HEK293 (cell line): ENCODE measurements at regions not wholly inside any gene's neighbourhood (a gene's known extent, or its start where the extent isn't known, plus 50 kb on each side); places are given as distances from the start of the nearest gene placed in this dataset.

Source experiments
- CTCF ChIA-PET: fragments of 350-600 bp; formaldehyde crosslinking; extraction: SDS; loops from one replicate; lab custom pipeline; 2021; ENCODE audit warnings: antibody characterized with exemption; lab: Yijun Ruan, JAX
- POLR2A ChIA-PET: fragments of 300-600 bp; formaldehyde crosslinking; extraction: SDS; loops from one replicate; lab custom pipeline; 2020; ENCODE audit warnings: antibody characterized with exemption, inconsistent platforms; lab: Yijun Ruan, JAX
- H3K27ac ChIP-seq: fragments of 200-500 bp; sonication (Bioruptor generic); 2 replicates; pipeline ENCODE4 v1.5.1; 2014; ENCODE audit warnings: low read depth, low read length, control low read depth, inconsistent platforms; ENCODE audit errors: extremely low read depth
- H3K36me3 ChIP-seq, 2 experiments: fragments of 200-500 bp in 1 of 2; sonication (Bioruptor generic) in 1 of 2; 1 replicate in 1 of 2; 2 replicates in 1 of 2; pipeline ENCODE4 v1.5.1; 2014 to 2017; ENCODE audit warnings: inconsistent platforms in 2 of 2, low read length in 2 of 2; ENCODE audit not compliant: control insufficient read depth in 2 of 2, insufficient read depth in 1 of 2
- H3K4me1 ChIP-seq: fragments of 200-500 bp; sonication (Bioruptor generic); 2 replicates; pipeline ENCODE4 v1.5.1; 2014; ENCODE audit warnings: mild to moderate bottlenecking, low read length, inconsistent platforms; ENCODE audit not compliant: control insufficient read depth, insufficient read depth
- H3K4me3 ChIP-seq: 2 replicates; pipeline ENCODE4 v1.5.1; 2011; ENCODE audit warnings: low read depth, mild to moderate bottlenecking, control low read depth, low read length, moderate library complexity
- H3K9me3 ChIP-seq: fragments of 200-500 bp; sonication (Bioruptor generic); 2 replicates; pipeline ENCODE4 v1.5.1; 2014; ENCODE audit warnings: low read depth, low read length, inconsistent platforms; ENCODE audit not compliant: control insufficient read depth, insufficient read depth
- BCL11B ChIP-seq: fragments of 450-650 bp; formaldehyde crosslinking; IDR thresholded peaks from 2 replicates; pipeline ENCODE4 v1.5.1; 2016; ENCODE audit warnings: low read depth, missing biosample characterization, missing genetic modification characterization
- EGR2 ChIP-seq: fragments of 450-650 bp; formaldehyde crosslinking; IDR thresholded peaks from 2 replicates; pipeline ENCODE4 v1.5.1; 2016; ENCODE audit warnings: low read depth, missing biosample characterization, missing genetic modification characterization
- IKZF3 ChIP-seq: fragments of 450-650 bp; IDR thresholded peaks from 2 replicates; pipeline ENCODE4 v1.5.0; 2018; ENCODE audit warnings: missing biosample characterization, mild to moderate bottlenecking, missing genetic modification characterization, moderate library complexity
- MZF1 ChIP-seq: fragments of 450-650 bp; formaldehyde crosslinking; IDR thresholded peaks from 2 replicates; pipeline ENCODE4 v1.5.1; 2017; ENCODE audit warnings: missing biosample characterization, missing genetic modification characterization, borderline replicate concordance
- PATZ1 ChIP-seq: fragments of 450-650 bp; formaldehyde crosslinking; IDR thresholded peaks from 2 replicates; pipeline ENCODE4 v1.5.1; 2016; ENCODE audit warnings: missing biosample characterization, missing genetic modification characterization
- SCRT1 ChIP-seq: fragments of 450-650 bp; formaldehyde crosslinking; IDR thresholded peaks from 2 replicates; pipeline ENCODE4 v1.5.1; 2016; ENCODE audit warnings: missing biosample characterization, missing genetic modification characterization, borderline replicate concordance
- SP3 ChIP-seq: fragments of 450-650 bp; formaldehyde crosslinking; IDR thresholded peaks from 2 replicates; pipeline ENCODE4 v1.5.1; 2016; ENCODE audit warnings: missing biosample characterization, missing genetic modification characterization
- TSHZ1 ChIP-seq: fragments of 450-650 bp; formaldehyde crosslinking; IDR thresholded peaks from 2 replicates; pipeline ENCODE4 v1.5.1; 2016; ENCODE audit warnings: missing biosample characterization, missing genetic modification characterization, borderline replicate concordance
- WT1 ChIP-seq: fragments of 450-650 bp; formaldehyde crosslinking; IDR thresholded peaks from 2 replicates; pipeline ENCODE4 v1.5.1; 2016; ENCODE audit warnings: missing biosample characterization, missing genetic modification characterization
- YY1 ChIP-seq: fragments of 450-650 bp; formaldehyde crosslinking; IDR thresholded peaks from 2 replicates; pipeline ENCODE4 v1.5.1; 2018; ENCODE audit warnings: missing biosample characterization, missing genetic modification characterization
- ZBTB26 ChIP-seq: fragments of 450-650 bp; formaldehyde crosslinking; optimal IDR thresholded peaks from 2 replicates; pipeline ENCODE3; 2016; ENCODE audit warnings: missing biosample characterization, mild to moderate bottlenecking, missing genetic modification characterization
- ZBTB48 ChIP-seq: fragments of 450-650 bp; formaldehyde crosslinking; IDR thresholded peaks from 2 replicates; pipeline ENCODE4 v1.5.1; 2016; ENCODE audit warnings: missing biosample characterization, missing genetic modification characterization
- ZBTB8A ChIP-seq: fragments of 450-650 bp; formaldehyde crosslinking; IDR thresholded peaks from 2 replicates; pipeline ENCODE4 v1.5.1; 2016; ENCODE audit warnings: missing biosample characterization, missing genetic modification characterization
- ZFHX2 ChIP-seq: fragments of 450-650 bp; formaldehyde crosslinking; conservative IDR thresholded peaks from 2 replicates; pipeline ENCODE4 v1.5.1; 2016; ENCODE audit warnings: missing biosample characterization, missing genetic modification characterization
- ZIC2 ChIP-seq: fragments of 450-650 bp; formaldehyde crosslinking; IDR thresholded peaks from 2 replicates; pipeline ENCODE4 v1.5.1; 2016; ENCODE audit warnings: missing biosample characterization, missing genetic modification characterization
- ZNF132 ChIP-seq: fragments of 450-650 bp; formaldehyde crosslinking; IDR thresholded peaks from 2 replicates; pipeline ENCODE4 v1.5.1; 2017; ENCODE audit warnings: missing biosample characterization, missing genetic modification characterization, borderline replicate concordance
- ZNF175 ChIP-seq: fragments of 450-650 bp; formaldehyde crosslinking; IDR thresholded peaks from 2 replicates; pipeline ENCODE4 v1.5.1; 2016; ENCODE audit warnings: missing biosample characterization, missing genetic modification characterization
- ZNF19 ChIP-seq: fragments of 450-650 bp; formaldehyde crosslinking; IDR thresholded peaks from 2 replicates; pipeline ENCODE4; 2016; ENCODE audit warnings: missing biosample characterization, missing genetic modification characterization, low read depth
- ZNF223 ChIP-seq: fragments of 450-650 bp; formaldehyde crosslinking; IDR thresholded peaks from 2 replicates; pipeline ENCODE4 v1.5.1; 2016; ENCODE audit warnings: missing biosample characterization, missing genetic modification characterization
- ZNF341 ChIP-seq: fragments of 450-650 bp; formaldehyde crosslinking; IDR thresholded peaks from 2 replicates; pipeline ENCODE4; 2016; ENCODE audit warnings: low read depth, missing biosample characterization, missing genetic modification characterization
- ZNF391 ChIP-seq: fragments of 450-650 bp; formaldehyde crosslinking; IDR thresholded peaks from 2 replicates; pipeline ENCODE4 v1.5.1; 2016; ENCODE audit warnings: low read depth, missing biosample characterization, missing genetic modification characterization, borderline replicate concordance
- ZNF600 ChIP-seq: fragments of 450-650 bp; formaldehyde crosslinking; IDR thresholded peaks from 2 replicates; pipeline ENCODE4 v1.5.1; 2016; ENCODE audit warnings: missing biosample characterization, missing genetic modification characterization
- ZNF639 ChIP-seq: fragments of 450-650 bp; formaldehyde crosslinking; IDR thresholded peaks from 2 replicates; pipeline ENCODE4 v1.5.1; 2016; ENCODE audit warnings: missing biosample characterization, missing genetic modification characterization
- ZNF660 ChIP-seq: fragments of 450-650 bp; IDR thresholded peaks from 2 replicates; pipeline ENCODE4 v1.5.1; 2018; ENCODE audit warnings: missing biosample characterization, mild to moderate bottlenecking, missing genetic modification characterization
- ZNF692 ChIP-seq: fragments of 450-650 bp; formaldehyde crosslinking; IDR thresholded peaks from 2 replicates; pipeline ENCODE4 v1.5.1; 2016; ENCODE audit warnings: missing biosample characterization, missing genetic modification characterization
- ZNF768 ChIP-seq: fragments of 450-650 bp; formaldehyde crosslinking; IDR thresholded peaks from 2 replicates; pipeline ENCODE4 v1.5.1; 2018; ENCODE audit warnings: missing biosample characterization, mild to moderate bottlenecking, missing genetic modification characterization

- TF ChIP-seq ZNF639 (no peak), ZNF223 (tag by site-specific recombination) (no peak), ZNF19 (tag by site-specific recombination) (no peak), SP3 (no peak), YY1 (no peak), MZF1 (tag by site-specific recombination) (no peak), TSHZ1 (tag by site-specific recombination) (no peak), ZNF660 (no peak), SCRT1 (tag by site-specific recombination) (no peak), IKZF3 (tag by site-specific recombination) (no peak), ZBTB26 (no peak)
- TF ChIP-seq, all 188 proteins: peak for 0
- H3K4me3 ChIP-seq, result no peak overlapping the region
- H3K27ac ChIP-seq, result no peak overlapping the region
Measured at GRCh38 chr5:125348936-125349831, 602.7 kb upstream of the ZNF608 start.

GRCh38 chr5:125357660-125358059 lies 611.2 kb upstream of the ZNF608 start:
- Histone ChIP-seq H3K36me3 (no peaks in the 10 kb centered on the region), H3K27ac (no peak overlapping the region)
- CTCF ChIA-PET, result no interaction called here
- TF ChIP-seq ZBTB8A (tag by site-specific recombination) (peak; percentile 59), ZNF223 (tag by site-specific recombination) (no peak), EGR2 (tag by site-specific recombination) (peak; percentile 69; the same call in 1 of the 2 replicates), ZNF391 (tag by site-specific recombination) (no peak), ZNF341 (tag by site-specific recombination) (peak; percentile 76), ZNF692 (tag by site-specific recombination) (no peak), ZIC2 (tag by site-specific recombination) (peak; percentile 91), ZFHX2 (tag by site-specific recombination) (peak; percentile 74), ZNF132 (no peak), PATZ1 (tag by site-specific recombination) (no peak), WT1 (tag by site-specific recombination) (peak; percentile 47), ZNF768 (tag by site-specific recombination) (no peak), BCL11B (no peak), ZBTB48 (tag by site-specific recombination) (peak; percentile 50), ZNF175 (tag by site-specific recombination) (no peak), ZNF600 (no peak)

More at GRCh38 chr5:125348936-125349831, 602.7 kb upstream of the ZNF608 start:
- CTCF ChIA-PET, result no interaction called here
- Histone ChIP-seq H3K4me1 (no peaks in the 10 kb centered on the region), H3K9me3 (no peaks in the 10 kb centered on the region), H3K36me3 (no peaks in the 10 kb centered on the region)
- POLR2A ChIA-PET, result no interaction called here

More at GRCh38 chr5:125357660-125358059, 611.2 kb upstream of the ZNF608 start:
- H3K4me3 ChIP-seq, result no peak overlapping the region
- POLR2A ChIA-PET, result no interaction called here
- H3K4me1 ChIP-seq, result 0 out of 2 replicates have a peak, but pooled peaks cover 3% of the 10 kb centered on the region
- no peaks in the 10 kb centered on the region for H3K9me3 ChIP-seq
